ENCODE measurements at regions not wholly inside any gene's neighbourhood (a gene's known extent, or its start where the extent isn't known, plus 50 kb on each side); places are given as distances from the start of the nearest gene placed in this dataset.

GRCh38 chr15:85943151-85943550 is 136.5 kb upstream of the AGBL1 start:
- in situ Hi-C loops (cut with HindIII; ENCODE audit: low sequenced_read_pairs): no loop called here
- no peak overlapping the region for H3K4me3 ChIP-seq (ENCODE audit: low read depth, low read length)
- TF ChIP-seq CTCF (IDR thresholded peaks at IDR 0.05; ENCODE audit: low read depth, low read length, missing control alignments): no peak
- DNase-seq (ENCODE audit: low read depth): no peak

DNA sequence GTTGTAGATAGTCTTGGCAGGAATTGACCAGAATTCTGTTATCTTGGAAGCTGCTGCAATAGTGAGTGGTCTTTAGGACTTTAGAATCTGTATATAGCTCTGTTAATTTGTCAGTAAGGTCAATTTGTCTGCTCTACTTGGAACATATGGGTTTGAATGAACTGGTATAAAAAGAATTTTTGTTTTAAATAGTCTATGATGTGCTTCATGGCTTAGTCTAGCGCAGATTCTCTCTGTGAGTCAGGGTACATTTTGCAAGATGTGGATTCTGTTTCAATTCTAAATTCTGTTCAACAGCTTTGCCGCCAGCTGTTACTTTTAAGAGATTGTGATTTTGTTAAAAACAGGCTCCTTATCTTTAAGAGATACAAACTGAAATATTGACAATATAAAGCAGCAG is 135.9 kb upstream of the AGBL1 start:
- no peak for TF ChIP-seq CTCF (IDR thresholded peaks at IDR 0.05; ENCODE audit: low read depth, low read length, missing control alignments)
- no peak for DNase-seq (ENCODE audit: low read depth)
- in situ Hi-C loops (cut with HindIII; ENCODE audit: low sequenced_read_pairs): no loop called here
- no peak overlapping the region for H3K4me3 ChIP-seq (ENCODE audit: low read depth, low read length)

DNA sequence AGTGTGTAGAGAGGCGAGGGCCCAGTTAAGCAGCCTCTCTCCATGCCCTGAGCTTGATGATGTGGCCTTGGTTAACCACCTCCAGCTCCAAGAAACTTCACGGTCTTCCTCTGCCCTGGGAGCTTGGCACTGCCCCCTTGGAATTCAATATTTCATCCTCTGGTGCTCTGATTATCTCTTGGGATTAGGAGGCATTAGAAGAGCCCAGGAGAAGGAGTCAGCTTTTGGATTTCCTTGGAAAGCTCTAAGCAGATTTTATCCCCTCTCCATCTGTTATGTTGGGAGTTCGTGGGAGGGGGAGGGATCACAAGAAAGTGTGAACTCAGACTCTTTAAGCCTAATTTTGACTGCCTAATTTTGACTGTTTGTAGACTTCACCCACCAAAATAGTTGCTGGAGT is 132.7 kb upstream of the AGBL1 start:
- TF ChIP-seq CTCF (IDR thresholded peaks at IDR 0.05; ENCODE audit: low read depth, low read length, missing control alignments): no peak
- H3K4me3 ChIP-seq (ENCODE audit: low read depth, low read length): no peak overlapping the region
- DNase-seq (ENCODE audit: low read depth): no peak
- in situ Hi-C loops (cut with HindIII; ENCODE audit: low sequenced_read_pairs): no loop called here

DNA sequence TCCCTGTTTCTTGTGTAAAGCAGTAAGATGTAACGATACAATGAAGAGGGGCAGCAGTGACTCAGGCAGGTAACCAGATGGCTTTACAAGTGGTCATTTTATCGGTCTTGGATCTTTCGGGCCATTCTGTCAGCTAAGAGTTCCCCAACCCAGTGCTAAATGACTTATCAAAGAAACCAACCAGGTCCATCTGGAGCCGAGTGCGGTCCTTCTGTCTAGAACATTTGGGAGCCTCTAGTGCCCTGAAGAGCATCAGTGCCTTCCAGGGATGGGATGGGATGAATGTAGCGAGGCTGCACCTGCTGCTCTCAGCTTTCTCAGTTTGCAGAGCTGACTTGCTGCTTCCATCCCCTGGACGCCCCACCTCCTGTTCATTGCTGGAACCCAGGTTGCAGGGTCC is 131.7 kb upstream of the AGBL1 start:
- in situ Hi-C loops (cut with HindIII; ENCODE audit: low sequenced_read_pairs): no loop called here
- TF ChIP-seq CTCF (IDR thresholded peaks at IDR 0.05; ENCODE audit: low read depth, low read length, missing control alignments): no peak
- DNase-seq (ENCODE audit: low read depth): no peak
- H3K4me3 ChIP-seq (ENCODE audit: low read depth, low read length): no peak overlapping the region

DNA sequence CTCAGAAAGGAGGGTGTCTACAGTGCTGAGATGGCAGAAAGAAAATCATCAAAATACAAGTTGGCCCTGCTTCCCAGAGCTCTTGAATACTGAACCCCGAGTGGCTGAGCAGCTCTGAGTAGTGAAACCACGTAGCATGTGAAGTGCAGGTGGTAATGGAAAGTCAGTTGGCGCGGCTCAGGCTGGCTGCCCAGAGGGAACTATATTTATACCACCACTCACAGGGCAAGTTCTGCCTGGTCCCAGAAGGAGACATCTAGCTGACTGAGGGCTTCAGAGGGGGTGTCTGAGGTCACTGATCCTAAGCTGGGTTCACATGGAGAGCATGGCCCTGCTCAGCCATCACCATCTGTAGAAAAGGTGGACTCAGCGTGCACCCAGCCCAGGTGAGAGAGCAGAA is 129.6 kb upstream of the AGBL1 start:
- TF ChIP-seq CTCF (IDR thresholded peaks at IDR 0.05; ENCODE audit: low read depth, low read length, missing control alignments): no peak
- no peak for DNase-seq (ENCODE audit: low read depth)
- H3K4me3 ChIP-seq (ENCODE audit: low read depth, low read length): no peak overlapping the region
- in situ Hi-C loops (cut with HindIII; ENCODE audit: low sequenced_read_pairs): no loop called here

GRCh38 chr15:85954586-85954985 is 125.1 kb upstream of the AGBL1 start:
- H3K4me3 ChIP-seq (ENCODE audit: low read depth, low read length): no peak overlapping the region
- in situ Hi-C loops (cut with HindIII; ENCODE audit: low sequenced_read_pairs): no loop called here
- DNase-seq (ENCODE audit: low read depth): no peak
- no peak for TF ChIP-seq CTCF (IDR thresholded peaks at IDR 0.05; ENCODE audit: low read depth, low read length, missing control alignments)

Measured in astrocyte of the cerebellum (primary cell).